LoVo (cell line): ENCODE measurements at regions not wholly inside any gene's neighbourhood (a gene's known extent, or its start where the extent isn't known, plus 50 kb on each side); places are given as distances from the start of the nearest gene placed in this dataset.
"Not testable (repeated sequence)": the region's sequence is repeated elsewhere in the genome, so short reads cannot be mapped to it uniquely, and the experiment has no call there.

ENCODE experiments used
- DNase-seq: peaks from one replicate; pipeline ENCODE4 v3.0.0-alpha.2; 2016; ENCODE audit warnings: low spot score

DNA sequence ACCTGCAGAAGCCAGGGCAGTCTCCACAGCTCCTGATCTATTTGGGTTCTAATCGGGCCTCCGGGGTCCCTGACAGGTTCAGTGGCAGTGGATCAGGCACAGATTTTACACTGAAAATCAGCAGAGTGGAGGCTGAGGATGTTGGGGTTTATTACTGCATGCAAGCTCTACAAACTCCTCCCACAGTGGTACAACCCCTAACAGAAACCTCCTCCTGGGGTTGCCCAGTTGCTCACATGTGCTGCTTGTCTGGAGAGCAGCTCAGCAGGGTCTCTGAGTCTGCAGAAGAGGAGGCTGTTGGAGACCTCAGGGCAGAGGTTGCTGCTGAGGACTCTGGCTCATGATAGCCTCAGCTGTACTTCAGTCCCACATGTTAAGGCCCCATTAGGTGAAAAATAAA is 1269.1 kb downstream of the RPIA start:
- not testable (repeated sequence) for DNase-seq

DNA sequence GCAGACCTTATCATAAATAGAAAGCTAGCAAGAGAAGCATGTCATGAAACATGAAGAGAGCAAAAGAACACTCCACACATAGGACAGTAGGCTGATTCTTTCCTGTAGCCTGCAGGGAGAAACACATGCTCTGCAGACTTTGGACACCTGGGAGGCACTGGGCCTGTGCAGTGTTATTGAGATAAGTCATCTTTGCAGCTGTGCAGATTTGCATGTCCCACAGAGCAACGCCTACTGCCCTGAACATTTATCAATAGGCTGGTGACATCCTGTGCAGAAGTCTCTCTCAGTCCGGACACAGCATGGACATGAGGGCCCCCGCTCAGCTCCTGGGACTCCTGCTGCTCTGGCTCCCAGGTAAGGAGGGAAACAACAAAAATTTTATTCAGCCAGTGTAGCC is 1277.1 kb downstream of the RPIA start:
- DNase-seq: not testable (repeated sequence)

DNA sequence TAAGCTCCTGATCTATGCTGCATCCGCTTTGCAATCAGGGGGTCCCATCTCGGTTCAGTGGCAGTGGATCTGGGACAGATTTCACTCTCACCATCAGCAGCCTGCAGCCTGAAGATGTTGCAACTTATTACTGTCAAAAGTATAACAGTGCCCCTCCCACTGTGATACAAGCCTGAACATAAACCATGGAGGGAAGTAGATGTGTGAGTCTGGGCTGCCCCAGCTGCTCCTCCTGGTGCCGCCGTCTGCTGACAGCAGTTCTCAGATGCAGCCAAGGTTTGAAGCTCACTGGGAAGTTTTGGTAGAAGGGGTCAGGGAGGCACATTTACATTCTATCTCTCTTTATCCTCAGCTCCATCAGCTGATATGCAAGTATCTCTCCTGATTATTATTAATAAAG is 1277.7 kb downstream of the RPIA start:
- DNase-seq: not testable (repeated sequence)

GRCh38 chr2:89973849-89974248 is 1282.4 kb downstream of the RPIA start:
- DNase-seq: not testable (repeated sequence)

DNA sequence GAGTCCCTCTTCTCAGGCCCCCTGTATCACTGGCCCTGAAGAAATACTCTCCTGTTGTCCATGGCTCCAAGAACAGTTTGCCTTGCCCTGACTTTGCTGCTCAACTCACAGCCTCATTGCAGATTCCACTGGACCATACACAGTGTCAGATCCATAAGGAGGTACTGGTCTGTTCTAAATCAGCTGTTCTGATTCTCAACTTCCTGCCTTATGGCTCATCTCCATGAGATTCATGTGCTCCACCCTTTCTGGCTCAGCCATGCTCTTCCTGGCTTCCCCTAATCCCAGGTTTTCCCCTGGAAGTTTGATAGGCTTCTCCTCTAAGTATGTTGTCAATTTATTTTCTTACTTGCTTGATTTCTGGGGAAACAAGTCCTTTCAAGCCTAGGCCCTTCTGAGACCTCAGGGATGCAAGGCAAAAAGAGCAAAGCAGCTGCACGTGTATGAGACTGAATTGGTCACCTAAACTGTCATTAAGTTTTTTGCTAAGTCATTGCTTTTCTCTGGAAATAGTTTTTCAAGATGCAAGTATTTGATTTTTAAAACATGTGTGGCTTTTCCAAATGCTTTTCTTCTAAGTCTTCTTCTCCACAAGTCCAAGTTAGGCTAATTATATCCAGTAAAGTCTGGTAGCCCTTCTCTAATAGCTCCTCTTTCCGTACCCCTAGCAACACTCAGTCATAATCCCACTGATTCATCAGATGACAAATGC is 1288.5 kb downstream of the RPIA start:
- not testable (repeated sequence) for DNase-seq

GRCh38 chr2:89982246-89982645 is 1290.8 kb downstream of the RPIA start:
- not testable (repeated sequence) for DNase-seq

- not testable (repeated sequence) for DNase-seq
Measured at GRCh38 chr2:89985650-89986049, 1294.2 kb downstream of the RPIA start.

- not testable (repeated sequence) for DNase-seq
Measured at GRCh38 chr2:89986532-89986931, 1295.1 kb downstream of the RPIA start.

- DNase-seq: not testable (repeated sequence)
Measured at GRCh38 chr2:89996779-89997178, 1305.3 kb downstream of the RPIA start.

GRCh38 chr2:90004553-90004952 is 1313.1 kb downstream of the RPIA start:
- DNase-seq: not testable (repeated sequence)

DNA sequence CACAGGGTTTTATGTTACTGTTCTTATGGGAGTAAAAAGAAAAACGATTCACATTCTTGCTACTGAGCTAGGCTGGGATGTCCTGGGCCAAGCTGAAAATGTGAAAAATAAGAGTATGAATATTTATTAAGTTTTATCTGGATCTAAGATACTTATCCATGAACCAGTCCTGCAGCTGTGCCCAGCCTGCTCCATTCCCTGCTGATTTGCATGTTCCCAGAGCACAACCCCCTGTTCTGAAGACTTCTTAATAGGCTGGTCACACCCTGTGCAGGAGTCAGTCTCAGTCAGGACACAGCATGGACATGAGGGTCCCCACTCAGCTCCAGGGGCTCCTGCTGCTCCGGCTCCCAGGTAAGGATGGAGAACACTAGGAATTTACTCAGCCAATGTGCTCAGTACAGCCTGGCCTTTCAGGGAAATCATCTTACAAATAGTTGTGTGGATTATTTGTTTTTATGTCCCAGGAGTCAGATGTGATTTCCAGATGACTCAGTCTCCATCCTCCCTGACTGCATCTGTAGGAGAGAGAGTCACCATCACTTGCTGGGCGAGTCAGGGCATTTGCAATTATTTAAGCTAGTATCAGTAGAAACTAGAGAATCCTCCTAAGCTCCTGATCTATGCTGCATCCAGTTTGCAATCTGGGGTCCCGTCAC is 1319.1 kb downstream of the RPIA start:
- DNase-seq: not testable (repeated sequence)

DNA sequence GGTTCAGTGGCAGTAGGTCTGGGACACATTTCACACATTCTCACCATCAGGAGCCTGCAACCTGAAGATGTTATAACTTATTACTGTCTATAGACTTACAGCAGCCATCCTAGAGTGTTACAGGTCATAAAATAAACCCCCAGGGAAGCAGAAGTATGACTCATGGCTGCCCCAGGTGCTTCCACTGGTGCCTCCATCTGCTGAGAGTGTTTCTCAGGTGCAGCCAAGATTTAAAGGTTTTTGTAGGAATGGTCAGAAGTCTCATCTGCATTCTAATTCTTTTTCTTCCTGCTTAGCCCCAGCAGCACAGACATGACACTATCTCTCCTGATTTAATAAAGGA is 1319.6 kb downstream of the RPIA start:
- not testable (repeated sequence) for DNase-seq

DNA sequence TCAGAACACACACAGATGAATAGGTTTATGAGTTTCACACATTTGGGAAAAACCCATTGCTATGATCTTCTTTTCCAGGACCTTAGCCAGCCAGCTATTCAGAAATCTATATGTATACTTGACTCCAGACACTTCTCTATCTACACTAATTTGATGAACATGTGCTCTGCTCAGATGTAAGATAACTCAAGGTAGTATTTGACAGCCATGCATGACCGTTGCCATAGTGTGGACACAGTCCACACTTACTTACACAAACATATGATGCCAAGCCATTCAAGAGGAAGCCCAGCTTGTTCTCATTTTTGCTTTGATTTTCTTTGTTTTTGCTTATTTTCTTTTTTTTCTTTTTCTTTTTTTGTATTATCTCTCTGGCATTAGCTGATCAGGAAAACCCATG is 1328.4 kb downstream of the RPIA start:
- not testable (repeated sequence) for DNase-seq

- DNase-seq: not testable (repeated sequence)
Measured at GRCh38 chr2:90021234-90021633, 1329.8 kb downstream of the RPIA start.

GRCh38 chr2:90027231-90027643 is 1335.8 kb downstream of the RPIA start:
- DNase-seq: not testable (repeated sequence)

DNA sequence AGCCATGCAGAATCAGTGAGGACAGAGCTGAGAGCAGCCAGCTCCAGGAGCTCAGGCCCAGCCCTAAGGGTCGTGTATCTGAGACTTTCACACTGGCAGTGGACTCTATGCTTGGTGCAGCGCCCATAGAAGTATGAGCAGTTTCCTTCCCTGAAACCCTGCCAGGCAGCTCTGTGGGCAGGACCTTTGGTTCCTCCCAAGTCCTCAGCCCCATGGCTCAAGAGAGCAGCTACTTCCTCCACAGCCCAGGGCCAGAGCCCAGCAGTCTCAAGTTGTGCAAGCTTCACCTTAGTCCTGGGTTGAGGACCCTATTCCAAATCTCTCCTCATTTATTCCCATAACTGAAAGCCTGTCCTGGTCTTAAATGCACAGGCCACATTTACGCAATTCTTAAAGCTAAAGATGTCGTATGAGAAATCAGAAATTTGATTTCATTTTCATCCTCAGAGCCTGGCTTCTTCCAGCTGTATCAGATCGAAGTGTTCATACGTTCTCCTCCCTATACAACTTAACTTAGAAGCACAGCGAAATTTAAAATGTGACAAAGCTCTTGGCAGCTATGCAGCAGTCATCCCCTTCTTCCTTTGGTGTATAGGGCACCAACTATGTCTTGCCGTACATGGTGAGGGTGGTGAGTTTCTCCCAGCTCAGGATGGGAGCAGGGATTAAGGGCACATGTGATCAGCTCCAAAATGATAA is 1337.1 kb downstream of the RPIA start:
- not testable (repeated sequence) for DNase-seq

DNA sequence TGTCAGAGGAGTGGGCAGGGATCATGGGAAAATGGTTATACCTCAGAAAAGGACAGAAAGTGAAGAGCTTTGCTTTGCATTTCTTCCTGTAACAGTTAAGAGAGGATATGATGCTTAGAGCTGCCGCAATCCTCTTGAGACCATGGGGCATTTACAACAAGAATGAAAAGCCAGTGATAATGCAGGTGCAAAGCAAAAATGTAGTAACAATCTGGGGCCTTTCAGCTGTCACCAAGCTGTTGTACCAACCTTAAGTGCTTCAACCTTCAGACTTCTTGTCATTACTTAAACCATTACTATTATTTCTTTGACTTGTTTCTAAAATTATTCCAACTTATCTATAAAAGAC is 1337.6 kb downstream of the RPIA start:
- DNase-seq: not testable (repeated sequence)

DNA sequence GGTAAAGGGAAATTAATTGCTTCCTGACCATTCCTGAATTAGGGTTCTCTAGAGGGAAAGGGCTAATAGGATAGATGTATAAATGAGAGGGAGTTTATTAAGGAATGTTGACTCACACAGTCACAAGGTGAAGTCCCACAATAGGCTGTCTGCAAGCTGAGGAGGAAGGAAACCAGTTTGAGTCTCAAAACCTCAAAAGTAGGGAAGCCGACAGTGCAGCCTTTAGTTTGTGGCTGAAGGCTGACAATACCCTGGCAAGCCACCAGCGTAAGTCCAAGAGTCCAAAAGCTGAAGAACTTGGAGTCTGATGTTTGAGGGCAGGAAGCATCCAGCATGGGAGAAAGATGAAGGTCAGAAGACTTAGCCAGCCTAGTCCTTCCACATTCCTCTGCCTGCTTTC is 1340.8 kb downstream of the RPIA start:
- not testable (repeated sequence) for DNase-seq

DNA sequence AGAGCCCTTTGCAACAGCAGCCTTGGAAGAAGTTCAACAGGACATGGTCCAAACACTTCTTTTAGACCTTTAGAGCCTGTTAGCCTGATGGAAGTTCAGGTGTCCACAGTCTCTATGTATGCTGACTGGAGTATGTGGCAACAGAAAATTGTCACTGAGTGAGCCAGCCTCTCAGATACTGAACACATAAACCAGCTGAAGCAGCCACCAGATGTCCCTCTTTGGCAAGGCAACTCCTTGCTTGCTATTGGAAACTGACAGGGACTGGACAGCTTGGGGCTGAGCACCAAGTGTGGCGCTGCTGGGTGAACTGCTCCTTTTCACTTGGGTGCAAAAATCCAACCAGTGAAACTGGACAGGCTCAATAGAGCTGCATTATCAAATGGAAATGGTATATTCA is 1344.9 kb downstream of the RPIA start:
- DNase-seq: not testable (repeated sequence)

GRCh38 chr2:90039093-90039492 is 1347.6 kb downstream of the RPIA start:
- DNase-seq: not testable (repeated sequence)

GRCh38 chr2:90047776-90048175 is 1356.3 kb downstream of the RPIA start:
- DNase-seq: not testable (repeated sequence)

DNA sequence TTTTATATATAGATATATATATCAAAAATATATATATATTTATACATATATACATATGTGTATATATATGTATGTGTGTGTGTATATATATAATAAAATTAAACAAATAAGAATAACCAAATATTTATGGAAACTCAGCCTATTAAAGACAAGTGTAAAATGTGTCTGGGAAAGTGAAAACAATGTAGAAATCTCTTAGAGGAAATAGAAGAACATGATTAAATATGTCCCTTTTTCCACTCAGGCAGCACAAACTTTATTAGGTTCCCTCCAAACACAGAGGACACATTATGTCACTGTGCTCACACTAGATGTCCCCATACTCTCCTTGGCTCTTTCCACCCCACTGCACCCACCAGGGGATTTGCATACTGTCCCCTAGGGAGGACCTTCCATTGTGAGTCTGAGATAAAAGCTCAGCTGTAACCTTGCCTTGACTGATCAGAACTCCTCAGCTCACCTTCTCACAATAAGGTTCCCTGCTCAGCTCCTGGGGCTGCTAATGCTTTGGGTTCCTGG is 1360.7 kb downstream of the RPIA start:
- DNase-seq: not testable (repeated sequence)
